GM18858 (cell line): ENCODE measurements at regions not wholly inside any gene's neighbourhood (a gene's known extent, or its start where the extent isn't known, plus 50 kb on each side); places are given as distances from the start of the nearest gene placed in this dataset.
A peak's percentile ranks its signal among the peaks of the same experiment; 100 is the strongest.
"Not testable (repeated sequence)": the region's sequence is repeated elsewhere in the genome, so short reads cannot be mapped to it uniquely, and the experiment has no call there.

ENCODE experiments used
- ATAC-seq: cut with Tn5 transposase; IDR thresholded peaks from one replicate; pipeline ENCODE4 v1.9.1; 2021; ENCODE audit not compliant: unreplicated experiment

DNA sequence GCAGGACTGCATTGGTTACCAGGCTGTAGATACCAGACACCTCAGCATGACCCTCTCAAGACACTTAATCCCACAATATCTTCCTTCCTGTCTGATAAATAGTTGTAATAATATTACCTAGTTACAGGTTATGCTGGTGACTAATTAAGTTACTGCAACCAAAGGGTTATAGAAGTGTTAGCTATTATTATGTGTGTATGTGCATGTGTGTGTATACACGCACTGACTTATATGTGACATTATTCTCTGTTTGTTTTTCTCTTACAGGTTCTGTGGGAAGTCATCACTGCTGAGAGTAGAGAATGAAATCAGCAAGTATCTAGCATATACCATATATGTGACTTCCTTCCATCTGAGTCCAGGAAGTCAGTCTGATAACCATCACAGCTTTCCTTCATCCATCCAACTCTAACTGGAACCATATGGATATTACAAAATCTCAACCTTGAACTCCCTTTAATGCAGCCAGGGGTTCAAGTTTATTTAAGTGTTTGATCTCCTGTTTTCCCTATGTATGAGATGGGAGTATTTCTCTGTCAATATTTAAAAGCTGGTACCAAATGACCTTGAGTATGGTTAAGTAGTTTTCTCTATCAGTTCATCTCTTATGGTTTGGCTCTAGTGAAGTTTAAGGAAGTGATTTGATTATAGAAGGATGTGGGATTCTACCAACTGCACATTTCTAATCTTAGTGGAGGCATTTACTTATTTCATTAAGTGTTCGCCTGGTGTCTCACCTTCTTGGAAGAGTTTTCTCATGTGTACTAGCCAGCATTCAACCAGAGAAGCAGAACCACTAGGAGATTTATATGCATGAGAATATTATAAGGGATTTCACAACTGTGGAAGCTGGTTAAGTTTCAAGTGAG lies 313.2 kb downstream of the HIVEP2 start:
- no peak for ATAC-seq

- ATAC-seq, result no peak
Observed at GRCh38 chr6:142633317-142633716, 311.7 kb downstream of the HIVEP2 start.

DNA sequence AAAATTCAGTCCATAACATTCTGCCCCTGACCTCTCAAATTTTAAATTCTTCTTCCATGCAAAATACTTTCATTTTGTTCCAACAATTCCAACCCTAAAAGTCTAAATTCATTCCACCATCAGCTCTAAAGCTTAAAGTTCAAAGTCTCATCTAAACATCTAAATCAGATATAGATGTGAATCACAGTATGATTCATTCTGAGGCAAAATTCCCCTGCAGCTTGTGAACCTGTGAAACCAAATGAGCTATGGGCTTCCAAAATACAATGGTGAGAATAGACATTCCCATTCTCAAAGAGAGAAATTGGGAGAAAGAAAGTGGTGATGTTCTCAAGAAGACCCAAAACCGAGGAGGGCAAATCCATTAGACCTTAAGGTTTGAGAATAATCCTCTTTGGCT lies 309.8 kb downstream of the HIVEP2 start:
- ATAC-seq, result no peak

DNA sequence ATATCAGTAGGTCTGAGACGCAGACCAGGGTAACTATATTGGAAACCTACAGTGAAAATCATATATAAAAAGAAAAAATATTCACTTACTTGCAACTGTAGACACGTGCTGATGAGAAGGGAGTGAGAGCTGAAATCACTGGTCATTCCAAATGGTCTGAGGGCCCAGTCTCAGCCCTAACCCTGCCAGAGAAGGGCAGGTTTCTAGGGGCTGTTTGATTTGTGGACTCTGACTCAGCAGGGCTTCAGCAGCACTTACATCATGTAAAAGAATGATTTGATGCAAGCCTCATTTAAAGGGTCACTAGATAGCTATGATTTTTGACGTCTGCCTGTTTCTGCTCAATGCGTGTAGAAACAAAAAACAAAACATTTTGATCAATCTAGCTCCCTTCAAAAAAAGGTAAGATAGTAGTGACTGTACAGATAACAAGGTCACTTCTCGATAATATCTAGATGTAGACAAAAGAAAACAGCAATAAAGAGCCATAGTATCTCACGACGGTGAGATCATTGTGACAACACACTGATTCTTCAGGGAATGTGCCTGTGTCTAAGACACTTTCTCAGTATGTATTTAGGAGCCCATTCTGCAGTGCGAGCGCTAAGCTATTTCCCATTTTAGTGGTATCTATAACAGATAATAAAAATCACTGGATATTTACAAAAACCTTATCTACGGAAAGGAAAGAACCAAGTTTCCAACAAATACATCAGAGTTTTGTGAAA lies 307.2 kb downstream of the HIVEP2 start:
- no peak for ATAC-seq

GRCh38 chr6:142642651-142643050 lies 302.3 kb downstream of the HIVEP2 start:
- ATAC-seq, result no peak

GRCh38 chr6:142644866-142645265 lies 300.1 kb downstream of the HIVEP2 start:
- ATAC-seq, result no peak

GRCh38 chr6:142645663-142646062 lies 299.3 kb downstream of the HIVEP2 start:
- no peak for ATAC-seq

GRCh38 chr6:142647449-142648035 lies 297.4 kb downstream of the HIVEP2 start:
- no peak for ATAC-seq

- no peak for ATAC-seq
Observed at GRCh38 chr6:142648036-142648451, 296.9 kb downstream of the HIVEP2 start.

- no peak for ATAC-seq
Observed at GRCh38 chr6:142648526-142648925, 296.4 kb downstream of the HIVEP2 start.

DNA sequence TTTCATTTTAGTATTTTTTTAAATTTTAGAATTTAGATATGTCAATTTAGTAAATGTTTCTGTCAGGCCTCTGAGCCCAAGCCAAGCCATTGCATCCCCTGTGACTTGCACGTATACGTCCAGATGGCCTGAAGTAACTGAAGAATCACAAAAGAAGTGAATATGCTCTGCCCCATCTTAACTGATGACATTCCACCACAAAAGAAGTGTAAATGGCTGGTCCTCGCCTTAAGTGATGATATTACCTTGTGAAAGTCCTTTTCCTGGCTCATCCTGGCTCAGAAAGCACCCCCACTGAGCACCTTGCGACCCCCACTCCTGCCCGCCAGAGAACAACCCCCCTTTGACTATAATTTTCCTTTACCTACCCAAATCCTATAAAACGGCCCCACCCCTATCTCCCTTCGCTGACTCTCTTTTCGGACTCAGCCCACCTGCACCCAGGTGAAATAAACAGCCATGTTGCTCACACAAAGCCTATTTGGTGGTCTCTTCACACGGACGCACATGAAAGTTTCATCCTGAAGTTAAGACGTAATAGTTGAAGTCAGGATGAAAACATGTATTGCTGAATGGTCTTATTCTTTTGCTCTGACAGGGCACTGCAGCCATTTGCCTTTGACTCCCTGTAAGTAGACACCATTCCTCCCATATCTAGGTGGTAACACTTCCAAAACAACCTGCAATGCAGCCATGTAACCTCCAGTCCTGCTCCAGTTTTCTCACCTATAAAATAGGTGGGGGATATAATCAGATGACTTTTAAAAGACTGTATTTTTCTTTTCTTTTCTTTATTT lies 295.3 kb downstream of the HIVEP2 start:
- not testable (repeated sequence) for ATAC-seq

- no peak for ATAC-seq
Observed at GRCh38 chr6:142651384-142651783, 293.6 kb downstream of the HIVEP2 start.

DNA sequence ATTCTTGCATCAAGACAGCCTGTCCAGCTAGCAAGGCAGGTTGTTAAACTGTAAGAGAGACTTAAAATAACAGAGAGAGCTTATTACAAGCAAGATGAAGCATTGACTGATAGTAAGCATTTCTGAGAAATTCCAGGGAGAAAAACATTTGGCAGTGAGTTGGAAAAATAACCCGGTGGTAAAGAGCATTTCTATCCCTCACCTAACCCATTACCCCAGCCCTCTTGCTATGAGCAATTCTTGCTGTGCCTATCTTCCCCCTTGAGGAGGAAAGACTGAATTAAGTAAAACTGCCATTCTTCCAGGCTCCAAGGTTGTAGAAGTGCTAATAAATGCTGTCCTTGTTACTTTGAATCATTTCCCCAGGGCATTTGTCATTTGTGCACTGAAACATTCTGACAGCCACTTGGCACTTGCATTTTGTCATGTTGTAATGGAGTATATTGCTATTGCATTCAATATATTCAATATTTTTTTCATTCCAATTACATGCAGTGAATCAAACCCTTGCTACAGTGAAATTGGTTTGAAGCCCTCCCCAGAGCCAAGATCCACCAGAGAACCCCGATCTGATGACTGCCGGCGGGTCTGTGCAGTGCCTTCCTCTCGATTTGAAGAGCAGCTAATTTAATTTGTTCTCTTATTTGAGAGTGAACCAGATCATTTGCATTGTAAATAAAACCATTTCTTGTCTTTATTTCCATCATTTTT lies 291.1 kb downstream of the HIVEP2 start:
- no peak for ATAC-seq

DNA sequence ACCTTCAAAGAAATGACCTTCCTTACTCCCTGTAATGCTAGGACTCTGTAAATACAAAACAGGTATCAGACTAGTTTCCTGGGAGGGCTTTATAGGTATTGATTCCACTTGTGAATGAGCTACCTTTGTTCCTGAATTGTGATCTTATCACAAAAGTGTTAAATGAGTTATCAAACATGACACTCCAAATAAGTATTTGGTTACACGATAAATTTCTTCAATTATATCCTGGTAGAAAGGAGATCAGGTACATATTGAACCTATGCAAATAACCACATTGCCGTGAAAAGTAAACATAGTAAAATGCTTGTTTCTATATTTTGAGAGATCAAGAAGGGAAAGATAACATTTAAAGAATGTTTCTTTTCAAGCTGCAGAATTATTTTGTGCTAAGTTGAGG lies 285.3 kb downstream of the HIVEP2 start:
- no peak for ATAC-seq

DNA sequence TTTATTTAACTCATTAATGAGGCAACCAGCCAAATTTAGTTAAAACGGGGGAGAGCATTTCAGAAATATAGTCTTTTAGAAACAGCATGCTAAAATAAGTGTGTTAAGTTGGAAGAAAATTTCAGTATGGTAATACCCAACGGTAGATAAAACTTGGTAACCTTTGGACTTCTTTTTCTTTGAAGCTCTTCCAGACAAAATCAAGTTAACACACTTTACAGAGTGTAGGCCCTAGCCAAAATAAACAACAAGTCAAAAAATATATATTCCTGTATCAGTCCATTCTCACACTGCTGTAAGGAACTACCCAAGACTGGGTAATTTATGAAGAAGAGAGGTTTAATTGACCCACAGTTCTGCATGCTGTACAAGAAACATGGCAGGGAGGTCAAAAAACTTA lies 279.6 kb downstream of the HIVEP2 start:
- ATAC-seq, result no peak

GRCh38 chr6:142666599-142667185 lies 278.3 kb downstream of the HIVEP2 start:
- ATAC-seq, result no peak

DNA sequence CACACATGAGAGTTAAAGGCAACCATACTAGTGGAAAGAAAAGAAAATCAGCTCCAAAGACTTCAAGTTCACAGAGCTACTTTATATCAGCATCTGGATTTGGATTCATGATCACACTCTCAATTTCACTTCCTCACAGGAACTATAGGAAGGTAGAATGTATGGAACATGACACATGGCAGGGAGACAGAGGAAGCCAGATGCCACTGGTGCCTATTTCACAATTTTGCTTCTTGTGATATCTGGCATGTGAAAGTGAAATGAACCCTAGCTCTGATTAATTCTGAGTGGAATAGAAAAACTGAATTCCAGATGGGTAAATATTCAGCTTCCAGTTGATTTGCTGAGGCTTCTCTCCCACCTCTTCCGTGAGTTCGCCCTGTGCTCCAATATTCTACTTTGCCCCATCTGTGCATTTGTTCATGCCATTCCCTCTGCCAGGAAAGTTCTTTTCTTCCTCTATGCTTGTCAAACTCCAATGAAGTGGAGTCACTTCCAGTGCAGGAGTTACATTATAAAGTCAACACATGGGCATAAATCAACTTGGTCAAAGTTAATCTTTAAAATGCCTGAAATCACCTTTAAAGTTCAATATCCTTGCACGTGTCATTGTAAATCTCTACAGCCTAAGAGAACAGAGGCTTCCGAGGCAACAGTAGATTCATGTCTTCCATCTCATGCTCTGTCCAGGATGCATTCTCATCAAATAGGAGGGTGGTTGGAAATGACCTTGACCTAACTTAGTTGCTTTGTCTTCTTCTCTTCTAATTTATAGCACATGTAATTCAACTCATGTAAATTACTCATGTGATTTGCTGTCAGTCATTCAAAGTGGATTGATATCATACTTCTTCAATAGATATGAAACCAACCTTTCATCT lies 275.3 kb downstream of the HIVEP2 start:
- no peak for ATAC-seq

DNA sequence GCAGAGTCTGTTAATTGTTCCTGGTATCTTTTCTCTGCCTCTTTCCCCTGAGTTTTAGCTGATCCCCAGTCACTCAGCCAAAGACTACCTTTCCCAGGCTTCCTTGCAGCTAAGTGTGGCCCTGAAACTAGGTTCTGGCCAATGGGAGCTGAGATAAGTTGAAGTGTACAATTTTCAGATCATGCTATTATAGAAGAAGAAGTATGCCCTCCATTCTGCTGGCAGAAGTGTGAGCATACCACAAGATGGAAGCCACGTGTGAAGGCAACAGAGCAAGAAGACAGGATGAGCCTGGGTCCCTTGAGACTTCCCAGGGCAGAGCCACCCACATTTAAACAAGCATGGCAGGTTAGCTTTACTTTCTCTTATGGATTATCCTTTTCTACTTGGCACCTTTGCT lies 273.2 kb downstream of the HIVEP2 start:
- ATAC-seq, result peak; percentile 78

GRCh38 chr6:142675517-142675916 lies 269.5 kb downstream of the HIVEP2 start:
- no peak for ATAC-seq
